GM21529 (cell line): ENCODE measurements at regions not wholly inside any gene's neighbourhood (a gene's known extent, or its start where the extent isn't known, plus 50 kb on each side); places are given as distances from the start of the nearest gene placed in this dataset.
"Not testable (repeated sequence)": the region's sequence is repeated elsewhere in the genome, so short reads cannot be mapped to it uniquely, and the experiment has no call there.

Experiments
- ATAC-seq: cut with Tn5 transposase; IDR thresholded peaks from one replicate; pipeline ENCODE4 v1.9.1; 2021; ENCODE audit not compliant: unreplicated experiment

DNA sequence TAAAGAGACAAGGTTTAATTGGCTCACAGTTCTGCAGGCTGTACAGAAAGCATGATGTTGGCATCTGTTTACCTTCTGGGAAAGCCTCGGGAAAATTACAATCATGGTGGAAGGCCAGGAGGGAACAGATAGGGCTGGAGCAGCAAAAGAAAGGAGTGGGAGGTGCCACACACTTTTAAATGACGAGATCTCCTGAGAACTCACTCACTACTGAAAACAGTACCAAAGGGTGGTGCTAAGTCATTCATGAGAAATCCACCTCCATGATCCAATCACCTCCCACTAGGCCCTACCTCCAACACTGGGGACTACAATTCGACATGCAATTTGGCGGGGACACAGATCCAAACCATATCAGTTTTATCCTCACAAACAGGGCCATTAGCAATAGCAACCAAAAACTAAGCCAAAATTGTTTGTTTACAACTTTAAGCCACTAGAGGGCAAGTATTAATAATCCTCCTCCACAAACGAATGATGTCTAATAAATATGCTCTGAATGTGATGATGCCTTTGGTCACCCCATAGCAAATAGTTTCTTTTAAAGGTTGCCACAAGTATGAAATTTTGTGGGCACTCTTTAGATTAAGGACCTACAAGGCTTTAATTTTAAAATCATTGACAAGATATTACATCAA lies 129.2 kb upstream of the NRBF2 start:
- ATAC-seq: no peak

GRCh38 chr10:62996925-62997324 lies 136.2 kb upstream of the NRBF2 start:
- no peak for ATAC-seq

DNA sequence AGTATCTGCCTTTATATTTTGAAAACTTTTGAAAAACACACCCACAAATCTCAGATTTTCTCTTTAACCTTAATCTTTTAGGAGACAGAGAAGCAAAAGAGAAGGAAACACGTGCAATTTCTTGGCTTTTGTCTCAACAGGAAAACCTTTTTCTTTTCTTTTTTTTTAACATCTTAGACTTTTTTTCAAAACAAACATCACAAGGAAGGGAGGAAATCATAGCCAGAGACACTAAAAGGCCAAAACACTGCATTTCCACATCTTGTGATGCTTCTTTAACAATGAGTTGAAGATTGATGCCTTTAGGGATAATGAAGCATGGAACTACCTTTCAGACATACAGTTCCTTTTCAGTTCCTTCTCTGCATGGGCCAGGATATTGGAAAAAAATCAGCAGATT lies 136.6 kb upstream of the NRBF2 start:
- no peak for ATAC-seq

- no peak for ATAC-seq
These were observed 140.0 kb upstream of the NRBF2 start for GRCh38 chr10:62993121-62993520.

DNA sequence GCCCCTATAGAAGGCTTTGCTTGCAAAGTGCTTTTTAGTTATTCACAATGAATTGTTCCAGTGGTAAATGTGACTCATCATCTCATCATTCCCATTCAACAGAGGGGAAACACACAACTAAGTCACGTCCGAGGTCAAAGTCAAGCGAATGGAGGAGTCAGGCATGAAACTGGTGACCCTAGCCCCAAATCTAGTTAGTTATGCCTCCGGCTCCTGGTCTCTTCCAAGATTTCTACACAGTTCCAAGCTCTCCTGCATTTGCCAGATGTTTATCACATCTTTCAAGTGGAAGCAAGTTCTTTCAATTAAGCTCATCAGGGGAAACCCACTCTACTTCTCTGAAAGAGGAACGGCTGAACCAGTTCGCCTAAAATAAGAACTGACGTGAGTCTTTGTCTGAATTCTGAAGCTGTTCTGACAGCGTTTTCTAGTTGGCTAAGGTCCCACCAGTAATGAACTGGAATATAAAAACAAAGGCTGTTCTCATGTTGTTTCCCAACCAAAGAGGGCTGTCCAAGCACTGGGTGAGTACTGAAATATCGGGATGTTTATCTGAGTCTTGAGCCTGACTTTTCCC lies 140.9 kb upstream of the NRBF2 start:
- ATAC-seq: peak; percentile 85

- no peak for ATAC-seq
These were observed 143.0 kb upstream of the NRBF2 start for GRCh38 chr10:62990126-62990525.

GRCh38 chr10:62985807-62986600 lies 147.1 kb upstream of the NRBF2 start:
- no peak for ATAC-seq

DNA sequence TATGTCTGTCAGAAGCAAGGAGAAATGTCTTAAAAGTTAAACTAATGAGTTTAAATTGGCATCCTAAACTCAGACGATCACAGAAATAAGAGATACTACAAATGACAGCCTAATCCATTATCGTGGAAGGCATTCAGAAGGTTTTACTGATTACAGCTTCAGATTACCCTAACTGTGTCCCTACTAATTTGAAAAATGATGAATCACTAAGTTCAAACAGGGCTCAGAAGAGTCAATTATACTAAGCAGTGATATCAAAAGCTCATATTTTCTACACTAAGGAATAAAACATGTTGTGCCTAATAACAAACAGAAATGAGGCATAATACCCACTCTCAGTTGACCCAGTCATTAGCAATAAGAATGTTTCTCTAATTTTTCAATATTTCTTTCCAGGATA lies 152.0 kb upstream of the NRBF2 start:
- ATAC-seq: no peak

- no peak for ATAC-seq
These were observed 152.4 kb upstream of the NRBF2 start for GRCh38 chr10:62980687-62981086.

DNA sequence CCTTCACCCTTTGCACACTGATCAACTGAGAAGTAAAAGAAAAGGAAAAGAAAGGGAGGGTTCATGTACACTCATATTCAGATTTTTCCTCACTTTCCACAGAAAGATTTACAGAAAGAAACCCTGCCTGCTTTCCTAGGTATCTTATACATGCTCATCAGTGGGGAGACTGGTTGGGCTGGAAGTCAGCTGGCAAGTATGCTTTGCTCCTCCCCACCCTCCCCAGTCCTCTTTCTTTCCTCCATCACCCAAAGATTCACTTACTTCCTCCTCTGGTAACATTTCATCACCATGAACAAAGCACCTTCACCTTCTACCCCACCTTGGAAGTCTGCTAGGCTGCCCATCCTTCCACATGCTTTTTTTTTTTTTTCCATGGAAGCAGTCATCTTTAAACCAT lies 153.2 kb upstream of the NRBF2 start:
- ATAC-seq: no peak

- ATAC-seq: no peak
These were observed 154.6 kb upstream of the NRBF2 start for GRCh38 chr10:62978482-62978881.

DNA sequence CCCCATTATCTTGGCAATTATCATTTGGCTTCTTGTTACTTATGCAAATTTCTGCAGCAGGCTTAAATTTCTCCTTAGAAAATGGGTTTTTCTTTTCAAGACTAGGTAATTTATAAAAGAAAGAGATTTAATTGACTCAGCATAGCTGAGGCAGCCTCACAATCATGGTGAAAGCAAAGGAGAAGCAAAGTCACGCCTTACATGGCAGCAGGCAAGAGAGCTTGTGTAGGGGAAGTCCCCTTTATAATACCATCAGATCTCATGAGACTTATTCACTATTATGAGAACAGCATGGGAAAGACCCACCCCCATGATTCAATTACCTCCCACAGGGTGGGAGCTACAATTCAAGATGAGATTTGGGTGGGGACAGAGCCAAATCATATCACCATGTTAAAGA lies 158.3 kb upstream of the NRBF2 start:
- not testable (repeated sequence) for ATAC-seq

GRCh38 chr10:62972103-62972502 lies 155.9 kb upstream of the EGR2 start:
- ATAC-seq: no peak

- no peak for ATAC-seq
These were observed 147.9 kb upstream of the EGR2 start for GRCh38 chr10:62964026-62964425.

GRCh38 chr10:62961951-62962523 lies 145.9 kb upstream of the EGR2 start:
- ATAC-seq: no peak

GRCh38 chr10:62960416-62960815 lies 144.2 kb upstream of the EGR2 start:
- ATAC-seq: no peak

DNA sequence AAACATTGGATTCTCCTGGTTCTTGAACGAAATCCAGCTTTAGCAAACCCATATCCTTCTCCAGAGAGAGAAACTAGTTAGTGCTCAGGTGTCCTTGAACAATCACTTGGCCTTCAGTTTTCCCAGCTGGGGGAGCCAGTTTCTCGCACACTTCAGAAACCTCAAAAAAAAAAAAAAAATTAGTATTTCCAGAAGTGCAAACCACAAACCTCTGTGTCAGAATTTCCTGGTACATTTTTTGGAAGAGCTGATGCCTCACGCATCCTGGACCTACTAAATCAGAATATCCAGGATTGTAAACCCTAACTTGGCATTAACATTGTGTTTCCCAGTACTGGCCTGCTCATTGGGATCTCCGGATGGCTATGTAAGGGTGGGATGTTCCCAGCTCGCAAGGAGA lies 143.4 kb upstream of the EGR2 start:
- no peak for ATAC-seq

- no peak for ATAC-seq
These were observed 142.8 kb upstream of the EGR2 start for GRCh38 chr10:62958980-62959379.

GRCh38 chr10:62946278-62946677 lies 130.1 kb upstream of the EGR2 start:
- no peak for ATAC-seq

DNA sequence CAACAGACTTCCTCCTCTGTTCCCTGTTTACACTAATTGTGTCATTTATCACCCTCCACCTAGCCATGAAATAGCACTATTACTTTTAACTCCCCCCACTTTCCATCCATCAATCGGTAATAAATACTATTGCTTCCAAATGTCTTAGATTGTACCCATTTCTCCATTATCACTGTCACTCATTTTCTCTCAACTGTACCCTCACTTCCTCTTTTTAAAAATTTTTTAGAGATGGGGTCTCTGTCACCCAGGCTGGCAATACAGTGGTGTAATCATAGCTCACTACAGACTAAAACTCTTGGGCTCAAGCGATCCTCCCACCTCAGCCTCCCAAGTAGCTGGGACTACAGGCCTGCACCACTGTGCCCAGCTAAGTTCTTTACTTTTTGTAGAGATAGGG lies 123.5 kb upstream of the EGR2 start:
- ATAC-seq: no peak

GRCh38 chr10:62938672-62939071 lies 122.5 kb upstream of the EGR2 start:
- no peak for ATAC-seq

DNA sequence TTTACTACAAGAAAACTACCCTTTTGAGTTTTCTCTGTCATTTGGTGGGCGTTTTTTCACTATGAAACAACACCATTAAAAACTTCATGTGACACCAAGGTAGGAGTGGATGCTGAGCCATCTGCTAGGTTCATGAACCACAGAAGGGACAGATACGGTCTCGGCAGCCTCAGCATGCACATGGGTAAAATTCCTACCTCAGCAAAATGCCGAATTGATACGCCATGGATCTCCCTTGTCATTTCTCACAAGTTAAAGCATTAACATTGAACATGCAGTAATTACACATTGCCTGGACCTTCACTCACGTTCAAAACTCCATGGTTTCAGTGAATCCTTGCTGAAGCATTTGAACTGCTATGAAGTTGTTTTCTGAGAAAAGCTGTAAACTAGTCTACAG lies 121.5 kb upstream of the EGR2 start:
- no peak for ATAC-seq
